Vagina (tissue), 2 donors: ENCODE measurements at regions not wholly inside any gene's neighbourhood (a gene's known extent, or its start where the extent isn't known, plus 50 kb on each side); places are given as distances from the start of the nearest gene placed in this dataset.

Experiments
- POLR2A ChIP-seq, 2 donors: fragments of 450-650 bp; IDR thresholded peaks; one replicate each; pipeline ENCODE4 v1.6.1; 2017; ENCODE audit warnings: antibody characterized with exemption in 2 of 2, mild to moderate bottlenecking in 2 of 2, moderate library complexity in 2 of 2
- POLR2AphosphoS5 ChIP-seq, 2 donors: sonication (generic); formaldehyde crosslinking; IDR thresholded peaks; one replicate each; pipeline ENCODE4 v1.9.0; 2017; ENCODE audit warnings: antibody characterized with exemption in 2 of 2, mild to moderate bottlenecking in 2 of 2, low read depth in 1 of 2; ENCODE audit not compliant: insufficient read depth in 1 of 2

GRCh38 chr3:34207002-34207401 is 408.6 kb downstream of the PDCD6IP start:
- TF ChIP-seq POLR2AphosphoS5 (IDR thresholded peaks at IDR 0.05; ENCODE audit: insufficient read depth in 1 of 2, low read depth in 1 of 2) (no peak), POLR2A (IDR thresholded peaks at IDR 0.05) (no peak)
